ENCODE measurements at regions not wholly inside any gene's neighbourhood (a gene's known extent, or its start where the extent isn't known, plus 50 kb on each side); places are given as distances from the start of the nearest gene placed in this dataset.

DNA sequence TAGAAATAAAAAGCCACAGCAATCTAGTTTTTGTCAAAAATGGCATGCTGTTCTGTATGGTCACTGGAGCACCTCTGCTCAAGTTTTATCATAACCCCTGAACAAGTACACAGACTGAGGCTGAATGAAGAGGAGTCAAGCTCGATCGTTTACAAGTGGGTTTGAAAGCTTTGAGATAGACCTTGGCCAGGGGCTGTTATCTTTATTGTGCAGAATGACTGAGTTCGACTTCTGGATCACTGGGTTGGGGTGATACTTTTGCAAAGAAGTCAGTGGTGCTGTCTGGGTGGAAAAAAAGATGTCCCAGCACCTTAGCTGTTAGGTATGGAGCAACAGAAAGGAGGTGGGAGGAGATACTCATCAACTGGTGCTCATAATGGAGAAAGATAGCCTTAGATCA lies 446.0 kb downstream of the HACE1 start:
- no peaks in the 10 kb centered on the region for H3K36me3 ChIP-seq (ENCODE audit: insufficient read depth)
- H3K4me2 ChIP-seq: no peak overlapping the region
- no peak overlapping the region for H2AFZ ChIP-seq (ENCODE audit: low read depth)
- no peaks in the 10 kb centered on the region for H3K4me1 ChIP-seq (ENCODE audit: low read depth, poor library complexity, severe bottlenecking)
- no peaks in the 10 kb centered on the region for H3K27me3 ChIP-seq (ENCODE audit: insufficient read depth, low read depth)
- H4K20me1 ChIP-seq (ENCODE audit: insufficient read depth): no peaks in the 10 kb centered on the region
- TF ChIP-seq, protein P1, sequence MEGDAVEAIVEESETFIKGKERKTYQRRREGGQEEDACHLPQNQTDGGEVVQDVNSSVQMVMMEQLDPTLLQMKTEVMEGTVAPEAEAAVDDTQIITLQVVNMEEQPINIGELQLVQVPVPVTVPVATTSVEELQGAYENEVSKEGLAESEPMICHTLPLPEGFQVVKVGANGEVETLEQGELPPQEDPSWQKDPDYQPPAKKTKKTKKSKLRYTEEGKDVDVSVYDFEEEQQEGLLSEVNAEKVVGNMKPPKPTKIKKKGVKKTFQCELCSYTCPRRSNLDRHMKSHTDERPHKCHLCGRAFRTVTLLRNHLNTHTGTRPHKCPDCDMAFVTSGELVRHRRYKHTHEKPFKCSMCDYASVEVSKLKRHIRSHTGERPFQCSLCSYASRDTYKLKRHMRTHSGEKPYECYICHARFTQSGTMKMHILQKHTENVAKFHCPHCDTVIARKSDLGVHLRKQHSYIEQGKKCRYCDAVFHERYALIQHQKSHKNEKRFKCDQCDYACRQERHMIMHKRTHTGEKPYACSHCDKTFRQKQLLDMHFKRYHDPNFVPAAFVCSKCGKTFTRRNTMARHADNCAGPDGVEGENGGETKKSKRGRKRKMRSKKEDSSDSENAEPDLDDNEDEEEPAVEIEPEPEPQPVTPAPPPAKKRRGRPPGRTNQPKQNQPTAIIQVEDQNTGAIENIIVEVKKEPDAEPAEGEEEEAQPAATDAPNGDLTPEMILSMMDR (conservative IDR thresholded peaks at IDR 0.05; ENCODE audit: low read depth, low read length): no peak
- no peak overlapping the region for H3K4me3 ChIP-seq (IDR thresholded peaks at IDR 0.05; ENCODE audit: insufficient read depth, low read depth, low read length)
- H3K27ac ChIP-seq: no peak overlapping the region
- no peak overlapping the region for H3K9ac ChIP-seq
- H3K79me2 ChIP-seq (ENCODE audit: insufficient read depth, low read depth): no peaks in the 10 kb centered on the region

DNA sequence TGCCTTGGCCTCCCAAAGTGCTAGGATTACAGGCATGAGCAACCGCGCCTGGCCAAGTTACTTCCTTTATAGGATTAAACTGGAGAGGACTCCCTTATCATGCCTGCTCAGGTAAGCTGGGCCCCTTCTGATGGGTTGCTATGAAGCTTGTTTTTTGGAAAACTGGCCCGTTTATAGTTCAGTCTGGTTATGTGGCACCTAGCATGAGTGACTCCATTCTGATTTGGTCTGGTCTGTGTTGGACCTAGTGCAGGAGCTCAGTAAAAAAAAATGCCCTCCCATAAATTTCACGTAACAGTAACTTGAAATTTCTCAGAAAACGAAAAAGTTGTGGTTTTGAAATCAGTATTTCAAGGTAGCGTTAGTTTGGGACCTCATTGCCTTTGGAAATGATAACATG lies 448.4 kb downstream of the HACE1 start:
- Histone ChIP-seq H3K27me3 (ENCODE audit: insufficient read depth, low read depth) (no peaks in the 10 kb centered on the region), H3K27ac (no peak overlapping the region), H3K36me3 (ENCODE audit: insufficient read depth) (no peaks in the 10 kb centered on the region), H3K4me2 (no peak overlapping the region), H3K4me3 (IDR thresholded peaks at IDR 0.05; ENCODE audit: insufficient read depth, low read depth, low read length) (no peak overlapping the region), H3K79me2 (ENCODE audit: insufficient read depth, low read depth) (no peaks in the 10 kb centered on the region), H2AFZ (ENCODE audit: low read depth) (no peak overlapping the region), H4K20me1 (ENCODE audit: insufficient read depth) (no peaks in the 10 kb centered on the region), H3K9ac (no peak overlapping the region), H3K4me1 (ENCODE audit: low read depth, poor library complexity, severe bottlenecking) (no peaks in the 10 kb centered on the region)
- TF ChIP-seq, protein P1 (conservative IDR thresholded peaks at IDR 0.05; ENCODE audit: low read depth, low read length): no peak

DNA sequence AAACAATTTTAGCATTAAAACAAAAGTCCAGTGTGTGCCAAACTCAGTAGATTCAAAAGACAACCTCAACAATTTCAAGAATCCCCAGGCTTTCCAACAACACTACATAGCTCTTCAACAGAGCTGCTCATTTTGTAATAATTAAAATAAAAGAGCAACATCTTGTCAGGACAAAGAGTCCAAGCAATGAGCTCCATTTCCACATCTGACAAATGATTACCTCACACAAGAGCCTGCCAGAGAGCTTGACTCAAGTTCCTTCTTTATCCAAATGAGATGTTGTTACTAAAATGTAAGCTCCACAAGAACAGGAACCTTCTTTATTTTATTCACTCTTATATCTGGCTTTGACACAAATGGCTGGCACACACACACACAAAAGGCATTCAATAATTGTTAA lies 449.8 kb downstream of the HACE1 start:
- H3K4me1 ChIP-seq (ENCODE audit: low read depth, poor library complexity, severe bottlenecking): no peaks in the 10 kb centered on the region
- TF ChIP-seq, protein P1 (conservative IDR thresholded peaks at IDR 0.05; ENCODE audit: low read depth, low read length): no peak
- H3K27ac ChIP-seq: no peak overlapping the region
- no peak overlapping the region for H3K4me2 ChIP-seq
- H2AFZ ChIP-seq (ENCODE audit: low read depth): no peak overlapping the region
- no peak overlapping the region for H3K9ac ChIP-seq
- H3K27me3 ChIP-seq (ENCODE audit: insufficient read depth, low read depth): no peaks in the 10 kb centered on the region
- no peaks in the 10 kb centered on the region for H3K79me2 ChIP-seq (ENCODE audit: insufficient read depth, low read depth)
- no peaks in the 10 kb centered on the region for H4K20me1 ChIP-seq (ENCODE audit: insufficient read depth)
- no peak overlapping the region for H3K4me3 ChIP-seq (IDR thresholded peaks at IDR 0.05; ENCODE audit: insufficient read depth, low read depth, low read length)
- H3K36me3 ChIP-seq (ENCODE audit: insufficient read depth): no peaks in the 10 kb centered on the region

DNA sequence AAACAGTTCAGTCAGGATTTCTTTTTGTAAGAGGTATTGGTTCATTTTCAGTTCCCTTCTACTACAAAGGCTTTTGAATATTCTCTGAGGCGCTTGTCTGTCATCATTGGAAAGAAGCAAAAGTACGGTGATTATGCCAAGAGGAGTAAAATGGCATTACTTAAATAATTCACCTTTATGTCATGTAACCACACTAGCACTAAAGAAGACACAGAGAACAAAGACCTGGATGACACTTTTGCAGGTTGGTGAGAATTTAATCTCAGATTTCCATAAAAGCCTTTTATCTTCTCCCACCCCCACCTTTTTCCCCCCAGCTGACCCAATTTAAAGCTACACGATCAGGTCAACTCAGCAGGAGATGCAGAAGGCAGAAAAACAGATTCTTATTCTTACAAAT lies 451.8 kb downstream of the HACE1 start:
- TF ChIP-seq, protein P1 (conservative IDR thresholded peaks at IDR 0.05; ENCODE audit: low read depth, low read length): no peak
- Histone ChIP-seq H3K4me1 (ENCODE audit: low read depth, poor library complexity, severe bottlenecking) (no peaks in the 10 kb centered on the region), H3K27me3 (ENCODE audit: insufficient read depth, low read depth) (no peaks in the 10 kb centered on the region), H3K36me3 (ENCODE audit: insufficient read depth) (no peaks in the 10 kb centered on the region), H3K9ac (no peak overlapping the region), H3K27ac (no peak overlapping the region), H4K20me1 (ENCODE audit: insufficient read depth) (no peaks in the 10 kb centered on the region), H3K4me3 (IDR thresholded peaks at IDR 0.05; ENCODE audit: insufficient read depth, low read depth, low read length) (no peak overlapping the region), H3K4me2 (no peak overlapping the region), H2AFZ (ENCODE audit: low read depth) (no peak overlapping the region), H3K79me2 (ENCODE audit: insufficient read depth, low read depth) (no peaks in the 10 kb centered on the region)

DNA sequence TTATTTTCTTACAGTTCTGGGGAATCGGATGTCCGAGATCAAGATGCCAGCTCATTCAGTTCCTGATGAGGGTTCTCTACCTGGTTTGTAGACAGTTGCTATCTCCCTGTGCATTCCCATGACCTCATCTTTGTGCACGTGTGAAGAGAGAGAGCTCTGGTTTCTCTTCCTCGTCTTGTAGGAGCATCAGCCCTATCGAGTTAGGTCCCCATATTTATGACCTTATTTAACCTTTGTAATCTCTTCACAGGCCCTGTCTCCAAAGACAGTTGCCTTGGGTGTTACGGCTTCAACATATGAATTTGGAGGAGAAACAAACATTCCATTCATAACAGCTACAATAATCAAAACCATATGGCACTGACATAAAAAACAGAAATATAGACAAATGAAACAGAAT lies 455.3 kb downstream of the HACE1 start:
- Histone ChIP-seq H2AFZ (ENCODE audit: low read depth) (no peak overlapping the region), H3K27ac (no peak overlapping the region), H3K36me3 (ENCODE audit: insufficient read depth) (no peaks in the 10 kb centered on the region), H3K27me3 (ENCODE audit: insufficient read depth, low read depth) (no peaks in the 10 kb centered on the region), H3K4me3 (IDR thresholded peaks at IDR 0.05; ENCODE audit: insufficient read depth, low read depth, low read length) (no peak overlapping the region), H3K9ac (no peak overlapping the region), H4K20me1 (ENCODE audit: insufficient read depth) (no peaks in the 10 kb centered on the region), H3K79me2 (ENCODE audit: insufficient read depth, low read depth) (no peaks in the 10 kb centered on the region), H3K4me2 (no peak overlapping the region), H3K4me1 (ENCODE audit: low read depth, poor library complexity, severe bottlenecking) (no peaks in the 10 kb centered on the region)
- TF ChIP-seq, protein P1 (conservative IDR thresholded peaks at IDR 0.05; ENCODE audit: low read depth, low read length): no peak
